HG03066 (cell line): ENCODE measurements at regions not wholly inside any gene's neighbourhood (a gene's known extent, or its start where the extent isn't known, plus 50 kb on each side); places are given as distances from the start of the nearest gene placed in this dataset.

Source experiments
- ATAC-seq: cut with Tn5 transposase; IDR thresholded peaks from one replicate; pipeline ENCODE4 v1.9.1; 2021; ENCODE audit warnings: low read depth; ENCODE audit not compliant: unreplicated experiment

DNA sequence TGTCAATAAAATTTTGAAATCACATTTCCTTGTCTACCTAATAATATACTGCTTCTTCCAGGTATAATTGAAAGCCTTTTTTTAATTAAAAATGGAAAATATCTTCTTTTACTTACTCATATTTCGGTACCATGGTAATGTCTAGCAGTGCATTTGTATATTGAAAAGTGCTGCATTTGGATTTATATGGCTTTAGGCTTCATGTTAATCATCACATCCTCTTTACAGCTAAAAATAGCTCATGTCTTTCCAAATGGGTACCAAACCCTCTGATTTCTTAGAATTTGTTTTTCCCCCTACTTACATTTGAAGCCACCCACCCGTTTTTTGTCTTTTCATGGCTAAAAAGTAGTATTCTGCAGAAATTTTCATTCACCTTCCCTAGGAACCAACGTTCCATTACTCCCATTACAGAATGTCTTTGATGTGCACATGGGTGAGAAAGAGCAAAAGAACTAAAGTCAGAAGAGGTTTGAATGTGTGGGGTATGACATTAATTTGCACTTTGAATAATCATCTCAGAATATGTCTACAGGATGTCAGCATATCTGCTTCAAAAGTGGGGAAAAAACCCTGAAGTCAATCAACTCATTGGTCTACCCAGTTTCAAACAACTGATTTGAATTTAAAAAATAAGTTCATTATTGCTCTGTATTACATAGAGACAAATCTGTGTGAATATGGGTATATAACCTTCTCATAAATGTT, 935.9 kb downstream of the GATA3 start:
- ATAC-seq, result no peak

DNA sequence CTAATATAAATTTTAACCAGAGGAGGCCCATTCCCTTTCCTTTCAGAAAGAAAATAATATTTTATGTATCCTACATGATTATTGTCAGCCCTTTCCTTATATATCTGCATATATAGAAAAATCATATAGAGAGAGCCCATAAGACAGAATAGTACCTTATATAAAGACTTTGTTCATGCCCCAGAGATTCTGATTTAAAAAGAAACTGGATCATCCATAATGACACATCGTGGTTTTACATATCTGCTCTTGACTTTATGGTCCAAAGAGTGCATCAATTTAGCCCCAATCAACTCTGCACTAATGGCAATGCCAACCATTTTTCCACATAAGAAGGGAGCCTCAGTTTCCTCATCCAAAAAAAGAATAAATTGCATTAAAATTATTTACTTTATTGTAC, 937.5 kb downstream of the GATA3 start:
- no peak for ATAC-seq

DNA sequence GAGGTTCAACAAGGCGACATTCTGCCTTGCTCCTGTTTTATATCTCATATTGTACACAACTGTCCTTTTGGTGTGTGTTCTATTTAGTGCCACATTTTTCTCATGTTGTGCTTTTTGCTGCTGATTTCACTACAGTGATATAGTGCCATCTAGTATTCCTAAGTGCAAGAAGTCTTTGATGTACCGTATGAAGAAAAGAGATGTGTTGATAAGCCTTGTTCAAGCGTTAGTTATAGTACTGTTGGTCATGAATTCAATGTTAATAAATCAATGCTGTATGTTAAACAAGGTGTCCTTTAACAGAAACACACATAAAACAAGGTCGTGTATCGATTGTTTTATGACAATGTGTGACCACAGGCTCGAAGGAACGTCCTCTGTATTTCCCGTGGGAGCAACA, 939.4 kb downstream of the GATA3 start:
- no peak for ATAC-seq

DNA sequence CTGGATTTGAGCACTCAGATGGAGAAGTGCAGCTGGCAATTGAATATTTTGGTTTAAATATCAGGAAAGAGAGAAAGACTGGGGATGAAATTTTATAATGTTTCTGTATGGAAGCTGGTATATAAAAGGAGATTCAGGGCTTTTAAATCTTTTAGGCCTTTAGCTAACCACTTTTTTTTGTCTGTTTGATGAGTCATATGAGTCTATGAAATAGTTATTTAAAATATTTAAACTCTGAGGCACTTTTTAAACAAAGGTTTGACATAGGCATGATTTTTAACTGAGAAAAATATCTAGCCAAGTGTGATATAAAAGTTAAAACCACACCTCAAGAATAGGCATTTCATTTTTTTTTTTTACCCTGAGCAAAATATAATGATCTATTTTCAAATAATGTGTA, 944.3 kb downstream of the GATA3 start:
- no peak for ATAC-seq

DNA sequence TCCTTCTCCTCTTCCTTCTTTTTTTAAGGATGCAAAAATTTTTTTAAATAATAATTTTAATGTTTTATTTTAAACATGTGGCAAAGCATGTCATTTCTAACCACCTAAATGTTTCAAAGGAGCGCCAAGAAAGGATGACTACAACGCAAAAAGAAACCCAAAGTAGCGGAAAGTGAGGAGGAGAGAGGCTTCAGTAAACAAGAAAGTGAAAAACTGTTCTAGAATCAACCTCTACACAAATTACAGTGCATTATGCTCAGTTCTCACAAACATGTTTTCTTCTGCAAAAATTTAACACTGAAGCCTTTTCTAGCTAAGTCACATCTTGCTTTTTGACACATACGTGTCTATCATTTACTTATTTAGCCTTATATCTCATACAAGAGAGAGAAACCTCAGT, 948.6 kb downstream of the GATA3 start:
- ATAC-seq, result no peak

DNA sequence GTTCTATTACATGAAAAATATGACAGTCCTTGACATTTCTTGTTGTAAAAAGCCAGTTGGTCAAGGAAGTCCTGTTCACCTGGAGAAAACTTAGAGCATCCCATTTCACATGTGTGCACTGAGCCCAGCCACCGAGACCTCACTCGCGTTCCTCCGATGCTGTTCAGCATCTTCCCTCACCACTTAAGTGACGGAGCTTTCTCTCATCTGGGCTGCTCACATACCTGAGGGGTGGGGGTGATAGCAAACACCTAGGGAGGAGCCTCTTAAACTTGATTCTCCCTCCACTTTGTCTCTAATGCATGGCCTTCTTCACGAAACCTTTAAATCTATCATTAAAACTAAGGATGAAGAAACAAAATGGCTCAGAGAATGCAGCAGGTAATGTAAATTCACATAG, 950.2 kb downstream of the GATA3 start:
- ATAC-seq, result no peak

DNA sequence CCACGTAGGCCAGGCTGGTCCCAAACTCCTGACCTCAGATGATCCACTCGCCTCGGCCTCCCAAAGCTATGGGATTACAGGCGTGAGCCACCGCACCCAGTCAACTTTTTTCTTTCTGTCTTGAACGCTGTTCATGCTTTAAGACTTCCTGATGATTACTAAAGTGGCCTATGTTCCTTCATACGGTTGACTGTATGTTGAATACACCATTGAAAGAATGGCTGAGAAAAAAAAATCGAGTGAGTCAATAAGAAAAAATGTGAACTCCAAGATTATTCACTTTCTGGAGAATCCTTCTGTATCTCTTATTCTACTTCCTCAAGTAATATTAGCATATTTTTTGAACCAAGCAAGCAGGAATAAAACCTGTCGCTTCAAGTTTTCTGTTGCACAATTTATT, 955.0 kb downstream of the GATA3 start:
- no peak for ATAC-seq

DNA sequence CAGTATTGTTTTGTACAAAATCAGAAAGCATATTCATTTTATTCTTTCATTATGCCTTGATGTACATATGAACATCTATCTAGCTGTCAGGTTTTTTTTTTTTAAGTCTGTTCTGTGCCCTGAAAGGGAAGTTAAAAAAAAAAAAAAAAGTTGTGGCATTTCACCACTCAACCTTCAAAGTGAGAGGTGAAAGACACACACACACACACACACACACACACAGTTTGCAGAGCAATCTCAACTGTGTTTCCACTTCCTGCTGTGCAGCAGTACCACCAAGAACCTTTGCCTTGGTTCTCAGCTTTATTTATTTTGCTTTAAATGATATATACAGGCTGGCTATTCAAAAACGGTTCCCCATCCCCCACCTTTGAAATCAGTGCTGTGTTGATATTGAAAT, 955.6 kb downstream of the GATA3 start:
- no peak for ATAC-seq

DNA sequence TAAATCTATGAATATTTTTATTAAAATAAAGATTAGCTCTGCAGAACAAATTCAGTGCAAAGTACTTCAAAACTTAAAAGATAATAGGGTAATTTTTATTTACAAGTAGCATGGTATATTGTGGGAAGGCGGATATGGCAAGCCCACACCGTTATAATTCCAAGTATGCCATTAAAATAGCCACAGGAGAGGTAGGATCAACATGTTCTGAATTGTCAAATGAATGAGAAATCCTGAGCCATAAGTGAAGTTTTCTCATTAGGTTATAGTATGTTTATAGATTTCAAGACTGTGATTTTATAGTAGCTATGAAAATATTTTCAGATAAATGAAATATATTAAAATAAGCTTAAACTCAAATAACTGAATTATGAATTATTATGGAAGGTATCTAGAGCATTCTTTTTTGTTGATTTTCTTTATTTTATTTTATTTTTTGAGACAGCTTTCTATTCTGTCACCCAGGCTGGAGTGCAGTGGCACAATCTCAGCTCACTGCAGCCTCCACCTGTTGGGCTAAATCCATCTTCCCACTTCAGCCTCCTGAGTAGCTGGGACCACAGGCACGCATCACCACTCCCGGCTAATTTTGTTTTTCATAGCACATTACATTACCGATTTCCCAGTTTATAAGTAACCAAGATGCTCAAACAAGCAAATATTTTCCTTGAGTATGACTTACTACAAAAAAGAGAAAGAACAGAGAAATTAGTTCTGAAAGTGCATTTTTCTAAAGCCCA, 956.6 kb downstream of the GATA3 start:
- ATAC-seq, result no peak

DNA sequence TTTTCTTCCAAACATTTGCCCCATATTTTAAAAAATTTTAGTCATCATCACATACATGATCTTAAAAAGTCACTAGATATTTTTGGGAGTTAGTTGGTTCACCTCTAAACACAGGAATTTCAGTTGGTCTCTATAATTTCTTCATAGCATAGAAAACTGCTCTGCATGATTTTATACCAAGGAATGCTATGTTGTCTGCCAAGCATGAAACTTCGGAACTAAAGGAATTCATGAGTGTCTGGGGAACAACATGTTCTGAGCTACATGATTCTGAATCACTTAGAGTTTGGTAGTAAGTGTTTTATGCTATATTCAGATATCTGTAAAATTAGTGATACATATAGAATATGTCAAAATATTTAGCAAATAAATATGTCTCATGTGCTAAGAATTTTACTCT, 957.8 kb downstream of the GATA3 start:
- ATAC-seq, result no peak

DNA sequence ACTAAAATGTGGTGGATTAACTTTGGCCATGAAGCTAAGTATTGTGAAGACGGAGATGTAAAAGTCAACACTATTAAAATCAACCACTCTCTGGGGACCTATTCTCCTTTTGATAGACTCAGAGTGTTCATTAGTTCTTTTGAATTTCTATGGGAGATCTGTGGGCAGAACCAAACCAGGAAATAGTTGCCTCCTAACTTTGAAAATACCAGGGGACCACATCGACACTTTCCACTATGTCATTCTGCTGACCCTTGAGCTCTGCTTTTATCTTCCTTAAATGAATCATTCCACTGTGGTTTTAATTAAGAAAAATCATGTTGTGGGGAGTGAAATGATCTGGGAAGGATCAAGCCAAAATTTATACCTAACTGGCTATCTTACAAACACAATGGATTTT, 960.5 kb downstream of the GATA3 start:
- ATAC-seq, result no peak

DNA sequence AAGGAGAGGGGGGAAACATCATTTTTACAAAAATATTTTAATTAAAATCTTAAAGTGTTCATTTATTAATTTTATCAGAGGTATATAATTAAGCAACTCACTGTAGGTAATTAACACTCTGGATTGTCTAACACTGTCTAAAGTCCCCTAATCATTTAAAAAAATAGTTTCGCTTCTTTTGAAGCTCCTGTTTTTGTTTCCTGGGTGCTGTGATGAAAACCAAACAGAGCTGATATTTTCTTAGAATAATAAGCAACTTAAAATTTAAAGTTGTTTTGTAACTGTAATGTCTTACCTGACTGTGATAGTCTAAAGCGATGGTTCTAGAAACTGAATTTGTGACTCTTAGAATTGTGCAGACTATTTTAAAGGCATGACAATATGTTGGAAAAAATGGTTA, 961.0 kb downstream of the GATA3 start:
- ATAC-seq, result no peak

DNA sequence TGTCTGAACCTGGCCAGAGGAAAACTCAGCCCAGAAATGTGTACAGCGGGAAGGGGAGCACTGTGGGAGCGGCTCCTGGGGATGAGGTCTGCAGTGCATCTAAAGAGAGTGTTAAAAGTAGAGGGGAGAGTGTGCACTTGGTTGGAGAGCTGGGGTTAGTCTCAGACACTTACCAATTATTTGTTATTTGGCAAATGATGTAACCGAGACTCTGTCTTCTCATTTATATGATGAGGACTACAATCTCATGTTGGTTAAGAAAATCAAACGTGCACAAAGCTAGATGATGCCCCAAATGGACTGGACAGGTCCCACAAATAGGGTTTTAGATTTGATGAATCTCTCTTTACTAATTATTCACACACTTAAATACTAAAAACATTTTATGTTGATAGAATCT, 962.4 kb downstream of the GATA3 start:
- ATAC-seq, result no peak

DNA sequence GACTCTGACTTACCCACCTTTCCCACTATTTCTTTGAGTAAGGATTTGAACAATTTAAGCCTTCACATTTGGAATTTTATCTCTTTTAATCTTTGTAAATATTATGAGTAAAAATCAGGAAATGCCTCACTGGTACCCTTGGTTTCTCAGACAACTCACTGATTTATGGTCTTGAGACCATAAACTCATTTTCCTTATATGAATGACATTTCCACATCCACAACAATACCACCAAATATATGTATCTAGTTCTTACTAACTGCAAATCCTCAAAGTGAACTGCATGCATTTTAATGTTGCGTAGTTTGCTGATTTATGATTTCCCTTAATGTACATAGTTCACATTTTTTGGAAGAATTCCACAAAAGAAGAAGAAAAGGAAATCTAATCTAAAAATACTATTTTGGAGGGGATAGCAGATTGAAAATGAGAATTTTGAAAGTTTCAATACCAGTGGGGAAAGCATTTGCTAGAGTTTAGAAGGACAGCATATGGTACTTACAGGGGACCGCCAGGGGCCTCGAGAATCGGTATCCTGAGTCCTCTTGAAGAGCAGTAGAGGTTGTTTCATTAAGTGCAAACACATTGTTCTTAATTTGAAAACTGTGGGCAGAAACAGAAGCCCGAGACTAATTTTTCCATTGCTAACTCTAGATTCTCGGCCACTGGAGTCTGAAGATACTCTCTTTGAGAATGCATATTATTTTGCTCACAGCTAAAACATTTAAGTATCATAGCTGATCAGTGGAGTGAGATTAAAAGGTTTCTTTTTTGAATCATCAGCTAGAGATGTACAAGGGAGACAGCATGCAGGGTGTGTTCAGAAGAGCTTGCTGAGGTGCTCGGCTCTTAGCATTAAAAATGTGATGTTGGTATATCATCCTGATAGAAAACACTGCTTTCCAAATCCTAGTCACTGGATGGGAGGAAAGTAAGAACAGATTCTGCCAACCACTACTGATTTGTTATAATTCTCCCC, 964.0 kb downstream of the GATA3 start:
- ATAC-seq, result no peak

DNA sequence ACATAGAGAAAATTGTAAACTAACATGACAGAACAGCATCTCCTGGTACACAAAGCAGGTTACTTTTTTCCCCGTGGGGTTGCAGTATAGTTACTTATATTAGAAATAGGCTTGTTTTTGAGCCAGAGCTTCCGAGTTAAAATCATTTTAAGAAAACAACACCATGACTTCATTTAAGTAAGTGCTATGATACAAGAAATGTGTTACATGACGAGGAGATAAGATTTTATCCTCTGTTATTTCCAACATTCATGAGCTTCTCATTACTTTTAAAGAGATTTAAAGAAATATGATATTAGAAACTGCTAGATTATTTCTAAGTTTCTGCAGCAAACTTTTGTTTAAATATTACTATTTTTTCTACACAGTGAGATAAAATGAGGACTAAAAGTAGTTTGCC, 968.7 kb downstream of the GATA3 start:
- ATAC-seq, result no peak

DNA sequence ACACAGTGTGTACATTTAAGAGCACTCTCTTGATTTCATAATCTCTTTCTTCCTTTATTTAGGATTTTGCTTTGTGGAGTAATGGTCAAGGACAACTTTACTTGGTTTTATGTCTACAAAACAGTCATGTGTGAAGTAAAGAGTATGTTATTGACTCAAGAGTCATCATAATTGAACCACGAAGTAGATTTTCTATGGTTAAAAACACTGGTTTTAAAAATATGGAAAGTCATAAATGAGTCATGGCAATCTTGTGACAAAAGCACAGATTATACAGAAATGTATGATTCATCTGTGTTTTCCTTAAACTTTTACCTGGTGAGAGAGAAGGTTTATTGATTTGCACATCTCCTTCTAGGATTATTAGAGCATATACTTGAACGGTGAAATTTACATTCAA, 969.7 kb downstream of the GATA3 start:
- ATAC-seq, result no peak

DNA sequence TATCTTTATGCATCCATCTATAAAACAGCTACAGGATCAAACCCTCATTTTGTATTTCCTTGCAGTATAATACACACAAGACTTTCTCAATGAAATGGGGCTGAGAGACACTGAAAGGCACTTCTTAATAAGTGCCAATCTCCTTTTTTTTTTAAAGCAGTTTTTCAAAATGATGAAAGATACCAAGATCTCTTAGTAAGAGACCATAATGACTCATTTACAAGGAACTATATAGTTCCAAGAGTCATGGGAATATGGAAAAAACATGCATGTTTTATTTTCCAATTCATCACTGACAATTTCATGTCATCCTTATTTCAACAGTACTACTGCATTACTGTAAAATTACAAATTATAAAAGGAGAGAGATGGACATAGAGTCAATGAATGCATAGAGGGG, 973.7 kb downstream of the GATA3 start:
- no peak for ATAC-seq

DNA sequence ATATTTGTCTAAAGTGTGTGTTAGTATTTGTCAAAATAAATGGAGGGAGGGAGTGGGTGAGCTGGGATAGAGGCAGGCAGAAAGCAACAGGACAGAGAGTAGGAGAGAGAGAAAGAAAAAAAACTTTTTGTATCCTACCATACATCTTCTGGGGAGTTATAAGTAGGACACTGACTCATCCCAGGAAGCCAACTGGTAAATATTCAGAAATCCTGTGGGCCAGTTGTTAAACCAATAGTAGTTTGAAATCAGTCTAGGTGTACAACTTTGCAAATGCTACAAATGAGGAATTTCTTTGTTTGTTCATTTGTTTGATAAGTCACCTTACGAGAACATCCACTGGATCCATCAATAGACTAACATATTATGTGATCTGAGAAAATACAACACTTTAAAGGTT, 980.9 kb downstream of the GATA3 start:
- no peak for ATAC-seq

DNA sequence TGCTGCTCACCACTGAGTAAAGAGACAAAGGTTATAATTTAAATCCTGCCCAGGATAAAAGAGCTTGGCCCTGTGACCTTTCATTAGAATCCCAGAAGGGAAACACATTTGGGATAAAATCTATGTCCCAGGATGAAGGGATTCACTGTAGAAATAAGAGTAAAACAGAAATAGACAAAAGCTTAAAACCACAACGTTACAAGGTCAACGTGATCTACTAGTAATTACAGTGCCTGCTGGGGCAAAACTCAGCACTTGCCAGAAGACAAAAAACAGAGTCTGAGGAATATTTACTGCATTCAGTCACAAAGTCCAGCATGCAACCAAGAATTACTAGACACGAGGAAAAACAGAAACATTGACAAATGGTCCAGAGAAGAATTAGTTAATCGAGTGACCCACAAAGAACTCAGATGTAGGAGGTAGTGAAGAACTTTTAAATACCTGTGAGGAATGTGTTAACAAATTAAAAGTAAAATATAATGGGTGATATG, 982.3 kb downstream of the GATA3 start:
- no peak for ATAC-seq

DNA sequence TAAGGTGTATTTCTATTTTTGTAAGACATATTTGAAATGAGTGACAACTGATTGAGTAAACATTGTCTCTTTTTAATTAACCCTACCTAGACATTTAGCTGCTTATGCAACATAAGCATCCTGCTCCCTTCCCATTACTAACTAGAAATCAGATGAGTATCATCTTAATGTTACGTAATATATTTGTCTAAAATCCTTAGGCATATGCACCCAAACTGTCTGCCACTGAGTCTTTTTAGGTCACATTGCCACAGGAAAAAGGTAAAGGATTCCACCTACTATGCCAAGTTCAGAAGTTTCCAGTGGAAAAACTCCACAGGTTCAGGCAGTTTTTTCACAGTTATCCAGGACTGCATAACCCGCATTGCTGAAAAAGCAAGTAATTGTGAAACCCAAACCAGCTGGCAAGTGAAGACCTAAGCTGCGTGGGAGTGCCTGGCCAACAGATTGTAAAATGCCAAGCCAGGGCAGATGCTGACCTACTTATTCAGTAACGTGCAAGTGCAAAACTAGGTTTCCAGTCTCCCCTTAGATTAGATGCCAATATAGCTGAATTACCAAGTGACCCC, 983.7 kb downstream of the GATA3 start:
- no peak for ATAC-seq

DNA sequence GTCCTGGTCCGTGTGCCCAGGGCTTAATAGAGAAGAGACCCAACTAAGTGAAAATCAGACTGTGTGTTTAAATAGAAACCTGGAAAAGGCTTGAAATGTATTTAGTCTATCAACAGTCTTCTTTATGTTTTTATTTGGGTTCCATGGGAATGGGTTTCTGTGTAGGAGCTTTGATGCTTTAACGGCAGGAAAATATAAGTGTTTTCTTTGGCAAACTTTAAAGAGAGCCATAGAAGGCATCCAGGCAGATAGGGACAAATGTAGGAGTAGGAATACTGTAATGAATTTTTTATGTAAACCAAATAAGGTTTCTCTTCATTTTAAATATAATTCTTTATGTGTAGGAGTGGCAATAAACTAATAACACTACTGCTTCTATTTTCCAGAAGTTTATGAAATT, 989.0 kb downstream of the GATA3 start:
- ATAC-seq, result no peak
